Activated T-helper 17 cell treated with anti-CD3 and anti-CD28 coated beads, Interleukin-2, amount 50 U/mL, for 72 hours (primary cell): ENCODE measurements at regions not wholly inside any gene's neighbourhood (a gene's known extent, or its start where the extent isn't known, plus 50 kb on each side); places are given as distances from the start of the nearest gene placed in this dataset.
A peak's percentile ranks its signal among the peaks of the same experiment; 100 is the strongest.

ENCODE experiments used
- ATAC-seq: fragments of 150-1000 bp; cut with Tn5 transposase; replicated peaks from 2 replicates; pipeline ENCODE4 v1.10.0; 2021; ENCODE audit warnings: mild to moderate bottlenecking, moderate library complexity
- H3K27ac Mint-ChIP-seq: one replicate; pipeline ENCODE4 v1.8.0; 2022; ENCODE audit warnings: mixed read lengths
- H3K27me3 Mint-ChIP-seq: one replicate; pipeline ENCODE4 v1.8.0; 2022; ENCODE audit warnings: mixed read lengths
- H3K36me3 Mint-ChIP-seq: one replicate; pipeline ENCODE4 v1.8.0; 2022; ENCODE audit warnings: low read depth, mild to moderate bottlenecking, mixed read lengths
- H3K4me1 Mint-ChIP-seq: one replicate; pipeline ENCODE4 v1.8.0; 2022; ENCODE audit warnings: mixed read lengths
- H3K4me3 Mint-ChIP-seq: one replicate; pipeline ENCODE4 v1.8.0; 2022; ENCODE audit warnings: mild to moderate bottlenecking, mixed read lengths
- H3K9me3 Mint-ChIP-seq: one replicate; pipeline ENCODE4 v1.8.0; 2022; ENCODE audit warnings: mixed read lengths

- H3K9me3 Mint-ChIP-seq = no peaks in the 10 kb centered on the region
These were observed 99.3 kb downstream of the PFDN4 start for GRCh38 chr20:54306985-54307710.

GRCh38 chr20:54308804-54309203, 100.9 kb downstream of the PFDN4 start:
- no peak for ATAC-seq
- Mint-ChIP-seq H3K27me3 (peaks cover 33% of the 10 kb centered on the region), H3K9me3 (no peaks in the 10 kb centered on the region), H3K36me3 (no peaks in the 10 kb centered on the region), H3K4me1 (peaks cover 7% of the 10 kb centered on the region), H3K4me3 (no peak overlapping the region), H3K27ac (no peak overlapping the region)

More at GRCh38 chr20:54306985-54307710, 99.3 kb downstream of the PFDN4 start:
- H3K4me3 Mint-ChIP-seq = no peak overlapping the region
- no peaks in the 10 kb centered on the region for H3K36me3 Mint-ChIP-seq
- H3K4me1 Mint-ChIP-seq = peaks cover 7% of the 10 kb centered on the region
- H3K27me3 Mint-ChIP-seq = peaks cover 33% of the 10 kb centered on the region
- ATAC-seq = peak; percentile 52
- H3K27ac Mint-ChIP-seq = no peak overlapping the region

GRCh38 chr20:54318892-54319291, 111.0 kb downstream of the PFDN4 start:
- Mint-ChIP-seq H3K9me3 (no peaks in the 10 kb centered on the region), H3K4me1 (no peaks in the 10 kb centered on the region), H3K4me3 (no peak overlapping the region), H3K27me3 (peaks cover 18% of the 10 kb centered on the region), H3K27ac (no peak overlapping the region), H3K36me3 (no peaks in the 10 kb centered on the region)
- no peak for ATAC-seq

GRCh38 chr20:54320148-54320607, 112.3 kb downstream of the PFDN4 start:
- ATAC-seq = peak; percentile 59
- Mint-ChIP-seq H3K9me3 (no peaks in the 10 kb centered on the region), H3K27ac (no peak overlapping the region), H3K4me1 (no peaks in the 10 kb centered on the region), H3K36me3 (no peaks in the 10 kb centered on the region), H3K27me3 (peaks cover 12% of the 10 kb centered on the region), H3K4me3 (no peak overlapping the region)

GRCh38 chr20:54321352-54322087, 113.6 kb downstream of the PFDN4 start:
- Mint-ChIP-seq H3K9me3 (no peaks in the 10 kb centered on the region), H3K4me3 (no peak overlapping the region), H3K36me3 (no peaks in the 10 kb centered on the region), H3K4me1 (no peaks in the 10 kb centered on the region), H3K27ac (no peak overlapping the region), H3K27me3 (peaks cover 8% of the 10 kb centered on the region)
- ATAC-seq = no peak

GRCh38 chr20:54323227-54323734, 115.4 kb downstream of the PFDN4 start:
- H3K36me3 Mint-ChIP-seq = no peaks in the 10 kb centered on the region

GRCh38 chr20:54324041-54324440, 116.2 kb downstream of the PFDN4 start:
- Mint-ChIP-seq H3K27me3 (peaks cover 4% of the 10 kb centered on the region), H3K27ac (no peak overlapping the region), H3K4me3 (no peak overlapping the region), H3K9me3 (no peaks in the 10 kb centered on the region), H3K4me1 (no peaks in the 10 kb centered on the region), H3K36me3 (no peaks in the 10 kb centered on the region)
- no peak for ATAC-seq

More at GRCh38 chr20:54323227-54323734, 115.4 kb downstream of the PFDN4 start:
- H3K27ac Mint-ChIP-seq = no peak overlapping the region
- H3K4me3 Mint-ChIP-seq = no peak overlapping the region
- no peaks in the 10 kb centered on the region for H3K9me3 Mint-ChIP-seq
- ATAC-seq = no peak
- no peaks in the 10 kb centered on the region for H3K4me1 Mint-ChIP-seq
- peaks cover 4% of the 10 kb centered on the region for H3K27me3 Mint-ChIP-seq

GRCh38 chr20:54324652-54325285, 116.9 kb downstream of the PFDN4 start:
- H3K27ac Mint-ChIP-seq = no peak overlapping the region
- ATAC-seq = no peak
- no peak overlapping the region for H3K4me3 Mint-ChIP-seq
- no peaks in the 10 kb centered on the region for H3K36me3 Mint-ChIP-seq
- no peaks in the 10 kb centered on the region for H3K4me1 Mint-ChIP-seq
- H3K27me3 Mint-ChIP-seq = peaks cover 5% of the 10 kb centered on the region
- no peaks in the 10 kb centered on the region for H3K9me3 Mint-ChIP-seq

GRCh38 chr20:54335299-54335698, 127.4 kb downstream of the PFDN4 start:
- H3K36me3 Mint-ChIP-seq = no peaks in the 10 kb centered on the region
- H3K9me3 Mint-ChIP-seq = peaks cover 6% of the 10 kb centered on the region
- no peak for ATAC-seq
- H3K4me3 Mint-ChIP-seq = no peak overlapping the region
- no peak overlapping the region for H3K27ac Mint-ChIP-seq
- H3K4me1 Mint-ChIP-seq = no peaks in the 10 kb centered on the region
- peaks cover 11% of the 10 kb centered on the region for H3K27me3 Mint-ChIP-seq

GRCh38 chr20:54337144-54337543, 129.3 kb downstream of the PFDN4 start:
- H3K36me3 Mint-ChIP-seq = no peaks in the 10 kb centered on the region
- peaks cover 5% of the 10 kb centered on the region for H3K27me3 Mint-ChIP-seq
- H3K27ac Mint-ChIP-seq = no peak overlapping the region
- no peaks in the 10 kb centered on the region for H3K4me1 Mint-ChIP-seq
- H3K9me3 Mint-ChIP-seq = peaks cover 6% of the 10 kb centered on the region
- ATAC-seq = no peak
- no peak overlapping the region for H3K4me3 Mint-ChIP-seq

GRCh38 chr20:54339093-54339492, 131.2 kb downstream of the PFDN4 start:
- H3K36me3 Mint-ChIP-seq = no peaks in the 10 kb centered on the region
- no peak overlapping the region for H3K27ac Mint-ChIP-seq
- ATAC-seq = no peak
- no peaks in the 10 kb centered on the region for H3K4me1 Mint-ChIP-seq
- no peak overlapping the region for H3K4me3 Mint-ChIP-seq
- H3K27me3 Mint-ChIP-seq = peaks cover 8% of the 10 kb centered on the region
- H3K9me3 Mint-ChIP-seq = peaks cover 6% of the 10 kb centered on the region

GRCh38 chr20:54340206-54340605, 132.3 kb downstream of the PFDN4 start:
- no peaks in the 10 kb centered on the region for H3K36me3 Mint-ChIP-seq
- H3K9me3 Mint-ChIP-seq = peaks cover 3% of the 10 kb centered on the region
- peaks cover 4% of the 10 kb centered on the region for H3K27me3 Mint-ChIP-seq
- no peak for ATAC-seq
- no peaks in the 10 kb centered on the region for H3K4me1 Mint-ChIP-seq
- H3K4me3 Mint-ChIP-seq = no peak overlapping the region
- H3K27ac Mint-ChIP-seq = no peak overlapping the region

- Mint-ChIP-seq H3K4me3 (no peak overlapping the region), H3K36me3 (no peaks in the 10 kb centered on the region), H3K4me1 (no peaks in the 10 kb centered on the region), H3K27ac (no peak overlapping the region), H3K9me3 (peaks cover 2% of the 10 kb centered on the region), H3K27me3 (peaks cover 7% of the 10 kb centered on the region)
- no peak for ATAC-seq
These were observed 132.8 kb downstream of the PFDN4 start for GRCh38 chr20:54340667-54341081.

GRCh38 chr20:54342258-54342920, 133.0 kb upstream of the DOK5 start:
- Mint-ChIP-seq H3K9me3 (peaks cover 6% of the 10 kb centered on the region), H3K4me1 (no peaks in the 10 kb centered on the region)
- ATAC-seq = no peak

More at GRCh38 chr20:54342258-54342920, 133.0 kb upstream of the DOK5 start:
- H3K27ac Mint-ChIP-seq = no peak overlapping the region
- no peaks in the 10 kb centered on the region for H3K36me3 Mint-ChIP-seq
- no peak overlapping the region for H3K4me3 Mint-ChIP-seq
- peaks cover 10% of the 10 kb centered on the region for H3K27me3 Mint-ChIP-seq
